HEK293 (cell line): ENCODE measurements at regions not wholly inside any gene's neighbourhood (a gene's known extent, or its start where the extent isn't known, plus 50 kb on each side); places are given as distances from the start of the nearest gene placed in this dataset.

Source experiments
- ZNF112 ChIP-seq: fragments of 450-650 bp; formaldehyde crosslinking; IDR thresholded peaks from 2 replicates; pipeline ENCODE4 v1.5.0; 2017; ENCODE audit warnings: missing biosample characterization, missing genetic modification characterization
- ZNF274 ChIP-seq, 2 experiments: fragments of 200-500 bp in 1 of 2; fragments of 450-650 bp in 1 of 2; sonication (Bioruptor generic) in 1 of 2; formaldehyde crosslinking in 1 of 2; IDR thresholded peaks; 2 replicates each; pipeline versions ENCODE4 v1.5.1 to v1.6.1; 2014 to 2016; ENCODE audit warnings: borderline replicate concordance in 1 of 2, inconsistent platforms in 1 of 2, low read length in 1 of 2, missing biosample characterization in 1 of 2, missing genetic modification characterization in 1 of 2
- ZNF600 ChIP-seq: fragments of 450-650 bp; formaldehyde crosslinking; IDR thresholded peaks from 2 replicates; pipeline ENCODE4 v1.5.1; 2016; ENCODE audit warnings: missing biosample characterization, missing genetic modification characterization
- TF ChIP-seq, protein P1 (sequence below): fragments of 450-650 bp; formaldehyde crosslinking; IDR thresholded peaks from 2 replicates; pipeline ENCODE4 v1.5.1; 2016; ENCODE audit warnings: missing biosample characterization, missing genetic modification characterization
- TF ChIP-seq, protein P2 (sequence below): fragments of 450-650 bp; formaldehyde crosslinking; IDR thresholded peaks from 2 replicates; pipeline ENCODE4 v1.5.1; 2016; ENCODE audit warnings: missing biosample characterization, missing genetic modification characterization, low read depth
- TF ChIP-seq, protein P3 (sequence below): fragments of 450-650 bp; formaldehyde crosslinking; IDR thresholded peaks from 2 replicates; pipeline ENCODE4 v1.5.1; 2016; ENCODE audit warnings: missing biosample characterization, missing genetic modification characterization

DNA sequence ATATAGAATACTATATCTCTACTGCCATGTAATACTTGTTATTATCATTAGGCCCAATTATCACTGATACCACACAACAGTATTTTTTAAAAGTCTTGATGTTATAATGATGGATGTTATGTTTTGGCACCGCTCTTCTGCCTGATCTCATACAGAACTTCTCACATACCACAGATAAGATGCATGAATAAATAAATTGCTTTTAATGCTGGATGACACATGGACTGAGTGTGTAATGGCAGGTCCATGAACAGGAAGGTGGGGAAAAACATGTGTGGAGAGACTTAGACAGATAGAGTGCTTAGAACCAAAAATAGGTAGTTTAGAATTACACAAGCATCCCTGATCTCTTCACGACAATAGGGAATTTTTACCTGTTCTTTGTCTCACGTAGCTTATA is 258.4 kb upstream of the MARCKS start:
- TF ChIP-seq ZNF274 (IDR thresholded peaks at IDR 0.05; ENCODE audit: low read length) (no peak), ZNF274 (tag by site-specific recombination; IDR thresholded peaks at IDR 0.05; ENCODE audit: borderline replicate concordance) (no peak), ZNF112 (tag by site-specific recombination) (no peak), ZNF600 (tag by site-specific recombination) (no peak)
- TF ChIP-seq, protein P1, sequence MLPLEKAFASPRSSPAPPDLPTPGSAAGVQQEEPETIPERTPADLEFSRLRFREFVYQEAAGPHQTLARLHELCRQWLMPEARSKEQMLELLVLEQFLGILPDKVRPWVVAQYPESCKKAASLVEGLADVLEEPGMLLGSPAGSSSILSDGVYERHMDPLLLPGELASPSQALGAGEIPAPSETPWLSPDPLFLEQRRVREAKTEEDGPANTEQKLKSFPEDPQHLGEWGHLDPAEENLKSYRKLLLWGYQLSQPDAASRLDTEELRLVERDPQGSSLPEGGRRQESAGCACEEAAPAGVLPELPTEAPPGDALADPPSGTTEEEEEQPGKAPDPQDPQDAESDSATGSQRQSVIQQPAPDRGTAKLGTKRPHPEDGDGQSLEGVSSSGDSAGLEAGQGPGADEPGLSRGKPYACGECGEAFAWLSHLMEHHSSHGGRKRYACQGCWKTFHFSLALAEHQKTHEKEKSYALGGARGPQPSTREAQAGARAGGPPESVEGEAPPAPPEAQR (tag by site-specific recombination), result no peak
- TF ChIP-seq, protein P2, sequence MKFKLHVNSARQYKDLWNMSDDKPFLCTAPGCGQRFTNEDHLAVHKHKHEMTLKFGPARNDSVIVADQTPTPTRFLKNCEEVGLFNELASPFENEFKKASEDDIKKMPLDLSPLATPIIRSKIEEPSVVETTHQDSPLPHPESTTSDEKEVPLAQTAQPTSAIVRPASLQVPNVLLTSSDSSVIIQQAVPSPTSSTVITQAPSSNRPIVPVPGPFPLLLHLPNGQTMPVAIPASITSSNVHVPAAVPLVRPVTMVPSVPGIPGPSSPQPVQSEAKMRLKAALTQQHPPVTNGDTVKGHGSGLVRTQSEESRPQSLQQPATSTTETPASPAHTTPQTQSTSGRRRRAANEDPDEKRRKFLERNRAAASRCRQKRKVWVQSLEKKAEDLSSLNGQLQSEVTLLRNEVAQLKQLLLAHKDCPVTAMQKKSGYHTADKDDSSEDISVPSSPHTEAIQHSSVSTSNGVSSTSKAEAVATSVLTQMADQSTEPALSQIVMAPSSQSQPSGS (tag by site-specific recombination), result no peak
- TF ChIP-seq, protein P3, sequence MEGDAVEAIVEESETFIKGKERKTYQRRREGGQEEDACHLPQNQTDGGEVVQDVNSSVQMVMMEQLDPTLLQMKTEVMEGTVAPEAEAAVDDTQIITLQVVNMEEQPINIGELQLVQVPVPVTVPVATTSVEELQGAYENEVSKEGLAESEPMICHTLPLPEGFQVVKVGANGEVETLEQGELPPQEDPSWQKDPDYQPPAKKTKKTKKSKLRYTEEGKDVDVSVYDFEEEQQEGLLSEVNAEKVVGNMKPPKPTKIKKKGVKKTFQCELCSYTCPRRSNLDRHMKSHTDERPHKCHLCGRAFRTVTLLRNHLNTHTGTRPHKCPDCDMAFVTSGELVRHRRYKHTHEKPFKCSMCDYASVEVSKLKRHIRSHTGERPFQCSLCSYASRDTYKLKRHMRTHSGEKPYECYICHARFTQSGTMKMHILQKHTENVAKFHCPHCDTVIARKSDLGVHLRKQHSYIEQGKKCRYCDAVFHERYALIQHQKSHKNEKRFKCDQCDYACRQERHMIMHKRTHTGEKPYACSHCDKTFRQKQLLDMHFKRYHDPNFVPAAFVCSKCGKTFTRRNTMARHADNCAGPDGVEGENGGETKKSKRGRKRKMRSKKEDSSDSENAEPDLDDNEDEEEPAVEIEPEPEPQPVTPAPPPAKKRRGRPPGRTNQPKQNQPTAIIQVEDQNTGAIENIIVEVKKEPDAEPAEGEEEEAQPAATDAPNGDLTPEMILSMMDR (tag by site-specific recombination), result no peak
